GM12878 (cell line): ENCODE measurements at regions not wholly inside any gene's neighbourhood (a gene's known extent, or its start where the extent isn't known, plus 50 kb on each side); places are given as distances from the start of the nearest gene placed in this dataset.

Source experiments
- ATAC-seq: fragments of 200-7000 bp; cut with Tn5 transposase; 3 replicates; pipeline ENCODE4 v1.9.1; 2020; ENCODE audit warnings: mild to moderate bottlenecking, moderate library complexity
- BruUV-seq: library from RNA; stranded (reverse); fragments of 400-500 nt; replicated peaks from 2 replicates; lab custom pipeline; 2021; lab: Mats Ljungman, UMichigan
- CTCF ChIA-PET: fragments of 300-600 bp; sonication (Branson Sonifier 250); formaldehyde crosslinking; extraction: SDS; loops from one replicate; lab custom pipeline; 2021; ENCODE audit warnings: inconsistent platforms; lab: Yijun Ruan, JAX
- POLR2A ChIA-PET: fragments of 350-600 bp; formaldehyde crosslinking; extraction: SDS; loops from one replicate; lab custom pipeline; 2021; ENCODE audit warnings: inconsistent platforms; lab: Charles Lee
- RAD21 ChIA-PET: fragments of 300-600 bp; sonication (Branson Sonifier 250); formaldehyde crosslinking; loops from one replicate; lab custom pipeline; 2023; ENCODE audit warnings: antibody characterized with exemption; ENCODE audit not compliant: unreplicated experiment; lab: Charles Lee
- SMC1A ChIA-PET: fragments of 300-600 bp; sonication (Branson Sonifier 250); formaldehyde crosslinking; loops from one replicate; lab custom pipeline; 2023; ENCODE audit not compliant: unreplicated experiment, uncharacterized antibody; lab: Charles Lee
- DNase-seq: peaks from one replicate; pipeline ENCODE4 v3.0.0-alpha.2; 2011; ENCODE audit warnings: low read depth, low spot score
- FAIRE-seq: peaks from 3 replicates; lab custom pipeline; 2011; peaks lifted over from hg19 to GRCh38; lab: Jason Lieb, UNC
- H2AFZ ChIP-seq: 2 replicates; pipeline ENCODE4 v1.6.0; 2011; ENCODE audit warnings: low read depth, low read length, control low read depth; ENCODE audit not compliant: control insufficient read depth
- H3K27ac ChIP-seq: 2 replicates; pipeline ENCODE4 v1.5.1; 2011; ENCODE audit warnings: control low read depth; ENCODE audit not compliant: control insufficient read depth, insufficient read depth
- H3K27me3 ChIP-seq, 2 experiments: replicated peaks in 1 of 2; 2 replicates each; pipeline versions ENCODE4 v1.6.0 to v1.6.1; 2011; ENCODE audit warnings: low read length in 1 of 2; ENCODE audit not compliant: control insufficient read depth in 2 of 2, insufficient read depth in 2 of 2
- H3K36me3 ChIP-seq, 2 experiments: 2 replicates each; pipeline ENCODE4 v1.5.1; 2011; ENCODE audit warnings: low read length in 1 of 2; ENCODE audit not compliant: control insufficient read depth in 2 of 2, insufficient read depth in 2 of 2
- H3K4me1 ChIP-seq: 2 replicates; pipeline ENCODE4 v1.6.1; 2011; ENCODE audit warnings: mild to moderate bottlenecking, low read length, moderate library complexity, mixed read lengths; ENCODE audit not compliant: control insufficient read depth, insufficient read depth
- H3K4me2 ChIP-seq: 2 replicates; pipeline ENCODE4 v1.6.0; 2011; ENCODE audit warnings: control low read depth; ENCODE audit not compliant: control insufficient read depth, insufficient read depth
- H3K4me3 ChIP-seq: fragments of 200-600 bp; sonication (generic); 2 replicates; pipeline ENCODE4 v1.5.1; 2016
- H3K79me2 ChIP-seq: 2 replicates; pipeline ENCODE4 v1.6.0; 2011; ENCODE audit warnings: low read length; ENCODE audit not compliant: control insufficient read depth, insufficient read depth
- H3K9ac ChIP-seq: 2 replicates; pipeline ENCODE4 v1.8.0; 2011; ENCODE audit warnings: low read length, control low read depth, mixed read lengths; ENCODE audit not compliant: control insufficient read depth, insufficient read depth
- H3K9me3 ChIP-seq: replicated peaks from 3 replicates; pipeline ENCODE4 v1.5.1; 2011; ENCODE audit warnings: mild to moderate bottlenecking, low read length; ENCODE audit not compliant: control insufficient read depth, insufficient read depth
- H4K20me1 ChIP-seq: 2 replicates; pipeline ENCODE4 v1.6.0; 2011; ENCODE audit not compliant: control insufficient read depth, insufficient read depth
- EP300 ChIP-seq, 2 experiments: fragments of 150-350 bp in 1 of 2; IDR thresholded peaks; 2 replicates each; pipeline ENCODE4 v1.6.1; 2011 to 2012; ENCODE audit warnings: low read depth in 2 of 2, low read length in 2 of 2, borderline replicate concordance in 1 of 2, improper control_type of control experiment in 1 of 2, inconsistent platforms in 1 of 2; ENCODE audit not compliant: control insufficient read depth in 1 of 2
- PAX5 ChIP-seq: IDR thresholded peaks from 2 replicates; pipeline ENCODE4 v1.6.1; 2011; ENCODE audit warnings: low read depth, low read length, borderline replicate concordance
- POU2F2 ChIP-seq: IDR thresholded peaks from 3 replicates; pipeline ENCODE4 v1.6.1; 2011; ENCODE audit warnings: low read depth, mild to moderate bottlenecking, low read length, borderline replicate concordance
- RB1 ChIP-seq: fragments of 450-650 bp; formaldehyde crosslinking; IDR thresholded peaks from 2 replicates; pipeline ENCODE4 v1.6.1; 2017; ENCODE audit warnings: mild to moderate bottlenecking, borderline replicate concordance
- SMAD5 ChIP-seq: IDR thresholded peaks from 2 replicates; pipeline ENCODE4 v1.6.1; 2016; ENCODE audit warnings: antibody characterized with exemption, low read depth
- SPI1 ChIP-seq: IDR thresholded peaks from 2 replicates; pipeline ENCODE4 v1.6.1; 2011; ENCODE audit warnings: low read depth, mild to moderate bottlenecking, low read length, moderate library complexity, borderline replicate concordance; ENCODE audit not compliant: insufficient read depth
- SREBF1 ChIP-seq: IDR thresholded peaks from 2 replicates; pipeline ENCODE4 v1.6.1; 2012; ENCODE audit warnings: mild to moderate bottlenecking, low read length
- SREBF2 ChIP-seq: IDR thresholded peaks from 2 replicates; pipeline ENCODE4 v1.6.1; 2012; ENCODE audit warnings: mild to moderate bottlenecking, low read length
- ZNF622 ChIP-seq: fragments of 450-650 bp; IDR thresholded peaks from 2 replicates; pipeline ENCODE4 v1.6.1; 2017; ENCODE audit warnings: mild to moderate bottlenecking, inconsistent platforms
- WGBS: methylation state at CpG from one replicate; pipeline ENCODE4 v1.1.6; 2016; ENCODE audit warnings: low lambda C conversion rate; ENCODE audit not compliant: insufficient replicate concordance, insufficient coverage; ENCODE audit errors: missing lambda C conversion rate; 5-methylcytosine and 5-hydroxymethylcytosine counted together
- in situ Hi-C: fragments of 300-500 bp; cut with MboI; formaldehyde crosslinking; loops from 9 replicates; pipeline ENCODE4 v1.14.3; 2018; ENCODE audit warnings: mixed read lengths
- intact Hi-C: fragments of 100-400 bp; cut with micrococcal nuclease; formaldehyde crosslinking; loops from one replicate; pipeline ENCODE4 v1.14.2; 2022; ENCODE audit not compliant: unreplicated experiment
- TF ChIP-seq, protein P1 (sequence below): IDR thresholded peaks from 2 replicates; pipeline ENCODE4 v1.6.1; 2012; ENCODE audit warnings: low read depth, low read length, improper control_type of control experiment

DNA sequence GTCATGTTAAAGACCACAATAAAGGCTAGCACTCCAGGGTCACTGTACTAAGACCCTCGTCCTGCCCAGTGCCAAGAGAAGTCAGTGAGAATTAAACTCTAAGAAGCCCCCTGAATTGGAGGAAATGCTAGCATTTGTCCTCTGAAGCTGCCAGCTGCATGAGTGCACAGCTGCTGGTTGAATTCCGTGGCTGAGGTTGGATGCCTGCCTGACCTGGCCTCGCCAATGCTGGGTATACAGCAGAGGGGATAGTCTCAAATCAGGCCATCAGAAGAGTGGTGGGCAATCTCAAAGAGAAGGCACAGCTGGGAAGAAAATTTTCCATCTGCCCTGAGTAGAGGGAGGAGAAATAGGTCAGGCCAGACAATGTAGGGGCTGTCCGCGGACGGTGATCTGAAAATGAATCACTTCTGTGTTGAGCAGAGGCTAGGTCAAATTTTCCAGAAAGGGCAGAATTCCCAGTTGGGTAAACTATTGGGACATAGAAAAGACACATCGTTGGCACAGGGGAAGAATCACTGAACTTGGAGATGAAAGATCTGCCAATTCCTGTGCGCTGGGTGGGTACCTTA is 110.5 kb upstream of the AGAP1 start:
- H3K36me3 ChIP-seq = no peaks in the 10 kb centered on the region
- H3K4me3 ChIP-seq = no peak overlapping the region
- FAIRE-seq (no peak), DNase-seq (no peak), ATAC-seq (no peak)
- H3K9me3 ChIP-seq = no peaks in the 10 kb centered on the region
- intact Hi-C loops (no loop called here), in situ Hi-C loops (no loop called here)
- CTCF ChIA-PET = no interaction called here
- H3K4me1 ChIP-seq = no peaks in the 10 kb centered on the region
- POLR2A ChIA-PET = no interaction called here
- H4K20me1 ChIP-seq = no peaks in the 10 kb centered on the region
- no peaks in the 10 kb centered on the region for H3K79me2 ChIP-seq
- TF ChIP-seq SREBF1 (no peak), SPI1 (no peak), POU2F2 (no peak), SMAD5 (no peak), PAX5 (no peak), SREBF2 (no peak), EP300 (IDR thresholded peaks at IDR 0.05; ENCODE audit: borderline replicate concordance in 1 of 2, control insufficient read depth in 1 of 2, low read depth in 2 of 2, low read length in 2 of 2) (no peak), ZNF622 (no peak), RB1 (no peak)
- TF ChIP-seq, protein P1, sequence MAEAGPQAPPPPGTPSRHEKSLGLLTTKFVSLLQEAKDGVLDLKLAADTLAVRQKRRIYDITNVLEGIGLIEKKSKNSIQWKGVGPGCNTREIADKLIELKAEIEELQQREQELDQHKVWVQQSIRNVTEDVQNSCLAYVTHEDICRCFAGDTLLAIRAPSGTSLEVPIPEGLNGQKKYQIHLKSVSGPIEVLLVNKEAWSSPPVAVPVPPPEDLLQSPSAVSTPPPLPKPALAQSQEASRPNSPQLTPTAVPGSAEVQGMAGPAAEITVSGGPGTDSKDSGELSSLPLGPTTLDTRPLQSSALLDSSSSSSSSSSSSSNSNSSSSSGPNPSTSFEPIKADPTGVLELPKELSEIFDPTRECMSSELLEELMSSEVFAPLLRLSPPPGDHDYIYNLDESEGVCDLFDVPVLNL = no peak
- H3K27me3 ChIP-seq = no peaks in the 10 kb centered on the region
- 49% methylated on average over 8 of the region's 8 CpGs for WGBS
- no peak overlapping the region for H3K4me2 ChIP-seq
- no peak overlapping the region for H3K27ac ChIP-seq
- no TSS peak for BruUV-seq
- H3K9ac ChIP-seq = no peak overlapping the region
- RAD21 ChIA-PET = no interaction called here
- no peak overlapping the region for H2AFZ ChIP-seq
- SMC1A ChIA-PET = no interaction called here
